CD14-positive monocyte (primary cell): ENCODE measurements at regions not wholly inside any gene's neighbourhood (a gene's known extent, or its start where the extent isn't known, plus 50 kb on each side); places are given as distances from the start of the nearest gene placed in this dataset.

Source experiments
- DNase-seq, 3 donors: peaks; one replicate each; pipeline ENCODE4 v3.0.0-alpha.2; 2011 to 2022
- H2AFZ ChIP-seq: 2 replicates; pipeline ENCODE4 v1.6.0; 2012; ENCODE audit warnings: mild to moderate bottlenecking, low read depth, low read length, inconsistent platforms; ENCODE audit not compliant: insufficient read depth, poor library complexity, severe bottlenecking
- H3K27ac ChIP-seq, 2 donors: 1 replicate in 1 of 2; 2 replicates in 1 of 2; pipeline ENCODE4 v1.5.1; 2012 to 2013; ENCODE audit warnings: low read length in 2 of 2, control low read depth in 1 of 2, inconsistent platforms in 1 of 2, low read depth in 1 of 2, mild to moderate bottlenecking in 1 of 2
- H3K27me3 ChIP-seq, 2 donors: one replicate each; pipeline versions ENCODE4 v1.6.0 to v1.6.1; 2011 to 2013; ENCODE audit warnings: low read length in 2 of 2; ENCODE audit not compliant: control insufficient read depth in 2 of 2, insufficient read depth in 2 of 2
- H3K36me3 ChIP-seq, 2 donors: replicated peaks in 1 of 2; 1 replicate in 1 of 2; 2 replicates in 1 of 2; pipeline versions ENCODE4 v1.5.1 to v1.6.1; 2012 to 2013; ENCODE audit warnings: low read length in 2 of 2, control low read depth in 1 of 2, inconsistent platforms in 1 of 2, mild to moderate bottlenecking in 1 of 2; ENCODE audit not compliant: insufficient read depth in 2 of 2, control insufficient read depth in 1 of 2
- H3K4me1 ChIP-seq, 2 donors: 1 replicate in 1 of 2; 2 replicates in 1 of 2; pipeline versions ENCODE4 v1.5.1 to v1.6.1; 2012 to 2013; ENCODE audit warnings: low read length in 2 of 2, control low read depth in 1 of 2, inconsistent platforms in 1 of 2, mild to moderate bottlenecking in 1 of 2, moderate library complexity in 1 of 2; ENCODE audit not compliant: insufficient read depth in 2 of 2, control insufficient read depth in 1 of 2
- H3K4me2 ChIP-seq: replicated peaks from 2 replicates; pipeline ENCODE3; 2012; ENCODE audit warnings: low read length, moderate library complexity, mild to moderate bottlenecking; ENCODE audit not compliant: poor library complexity, severe bottlenecking; ENCODE audit errors: extremely low read depth
- H3K4me3 ChIP-seq, 3 experiments: fragments of 200-600 bp in 1 of 3; sonication (generic) in 1 of 3; replicated peaks in 1 of 3; 1 replicate in 2 of 3; 2 replicates in 1 of 3; pipeline ENCODE4 v1.5.1; 2011 to 2013; ENCODE audit warnings: low read length in 3 of 3, mild to moderate bottlenecking in 3 of 3, control low read depth in 2 of 3, low read depth in 2 of 3, inconsistent platforms in 1 of 3, moderate library complexity in 1 of 3
- H3K79me2 ChIP-seq: 2 replicates; pipeline ENCODE4 v1.6.0; 2012; ENCODE audit warnings: mild to moderate bottlenecking, control low read depth, inconsistent platforms, low read length, moderate library complexity; ENCODE audit not compliant: insufficient read depth
- H3K9ac ChIP-seq: 2 replicates; pipeline ENCODE4 v1.6.0; 2017; ENCODE audit warnings: low read length, mild to moderate bottlenecking; ENCODE audit not compliant: insufficient read depth, poor library complexity, severe bottlenecking
- H3K9me3 ChIP-seq, 2 donors: replicated peaks in 1 of 2; 1 replicate in 1 of 2; 2 replicates in 1 of 2; pipeline versions ENCODE4 v1.5.1 to v1.6.1; 2012 to 2013; ENCODE audit warnings: low read length in 2 of 2, control low read depth in 1 of 2; ENCODE audit not compliant: control insufficient read depth in 1 of 2, insufficient read depth in 1 of 2
- H4K20me1 ChIP-seq: 2 replicates; pipeline ENCODE4 v1.6.0; 2012; ENCODE audit warnings: mild to moderate bottlenecking, low read length, control low read depth, moderate library complexity; ENCODE audit not compliant: insufficient read depth
- H3K27ac Mint-ChIP-seq, 7 donors: one replicate each; pipeline ENCODE4 v1.8.0; 2020; ENCODE audit warnings: mild to moderate bottlenecking in 7 of 7, mixed read lengths in 7 of 7, moderate library complexity in 6 of 7, inconsistent platforms in 2 of 7
- H3K27me3 Mint-ChIP-seq, 3 donors: one replicate each; pipeline ENCODE4 v1.8.0; 2021 to 2022; ENCODE audit warnings: low read depth in 3 of 3, mild to moderate bottlenecking in 3 of 3, mixed read lengths in 3 of 3, moderate library complexity in 3 of 3, inconsistent platforms in 1 of 3
- H3K36me3 Mint-ChIP-seq, 2 donors: one replicate each; pipeline ENCODE4 v1.8.0; 2020; ENCODE audit warnings: mixed read lengths in 2 of 2, inconsistent platforms in 1 of 2, mild to moderate bottlenecking in 1 of 2
- H3K4me1 Mint-ChIP-seq: one replicate; pipeline ENCODE4 v1.8.0; 2020; ENCODE audit warnings: mild to moderate bottlenecking, mixed read lengths
- H3K4me3 Mint-ChIP-seq, 2 donors: one replicate each; pipeline ENCODE4 v1.8.0; 2020; ENCODE audit warnings: mild to moderate bottlenecking in 2 of 2, mixed read lengths in 2 of 2, moderate library complexity in 1 of 2
- H3K9me3 Mint-ChIP-seq, 7 donors: one replicate each; pipeline ENCODE4 v1.8.0; 2020 to 2022; ENCODE audit warnings: mixed read lengths in 7 of 7, mild to moderate bottlenecking in 6 of 7, moderate library complexity in 6 of 7, inconsistent platforms in 2 of 7
- CTCF ChIP-seq: fragments of 200-600 bp; IDR thresholded peaks from one replicate; pipeline ENCODE4 v1.8.0; 2022; ENCODE audit warnings: antibody characterized with exemption, mild to moderate bottlenecking
- WGBS: methylation state at CpG from one replicate; pipeline ENCODE4 v1.1.5; 2013; ENCODE audit warnings: missing lambda C conversion rate; ENCODE audit not compliant: insufficient coverage; 5-methylcytosine and 5-hydroxymethylcytosine counted together
- intact Hi-C, 2 donors: fragments of 100-400 bp; cut with micrococcal nuclease; formaldehyde crosslinking; loops; one replicate each; pipeline versions ENCODE4 v1.15.0 to v1.15.1; 2023

DNA sequence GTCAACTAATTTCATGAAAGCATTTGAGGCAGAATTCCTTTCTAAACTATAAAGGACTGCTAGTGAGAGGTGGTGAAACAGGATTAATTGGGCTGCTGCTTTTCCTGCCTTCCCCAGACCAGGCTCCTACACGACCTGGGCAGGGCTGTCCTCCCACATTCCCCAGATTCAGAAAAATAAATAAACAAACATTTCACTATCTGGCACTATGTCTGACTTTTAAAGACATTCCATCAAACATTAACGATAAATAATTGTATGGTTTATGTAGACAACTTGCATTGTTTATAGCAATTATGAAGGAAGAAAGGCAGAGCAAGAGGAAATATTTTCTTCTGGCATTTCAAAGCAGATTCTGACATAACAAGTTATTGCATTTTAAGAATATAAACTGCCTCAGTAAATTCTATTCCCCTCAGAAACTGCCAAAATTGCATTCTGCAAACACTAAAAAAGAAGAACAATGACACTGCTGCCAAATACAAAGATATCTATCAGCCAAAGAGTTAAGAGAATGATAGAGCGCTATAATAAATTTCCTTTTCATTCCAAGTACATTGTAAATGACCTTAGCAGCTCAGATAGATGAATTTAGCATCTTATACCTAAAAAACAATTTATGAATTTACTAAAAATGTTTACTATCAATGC is 214.7 kb upstream of the INTU start:
- Mint-ChIP-seq H3K36me3 (no peaks in the 10 kb centered on the region), H3K4me1 (no peaks in the 10 kb centered on the region), H3K4me3 (no peak overlapping the region), H3K27ac (no peak overlapping the region), H3K27me3 (peaks cover 0 to 4% (median 3%) of the 10 kb centered on the region in 3 donors), H3K9me3 (peaks cover 0 to 2% (median 0%) of the 10 kb centered on the region in 7 donors)
- no peak overlapping the region for H3K9ac ChIP-seq
- DNase-seq, result no peak
- TF ChIP-seq CTCF, result no peak
- H3K36me3 ChIP-seq, result no peaks in the 10 kb centered on the region
- no peaks in the 10 kb centered on the region for H3K27me3 ChIP-seq
- no peak overlapping the region for H3K4me3 ChIP-seq
- no peaks in the 10 kb centered on the region for H3K9me3 ChIP-seq
- H3K27ac ChIP-seq, result no peak overlapping the region
- no peaks in the 10 kb centered on the region for H3K4me1 ChIP-seq
- no CpG with 5 or more reads among the region's 3 CpGs for WGBS
- intact Hi-C loops, result no loop called here
- H3K79me2 ChIP-seq, result no peaks in the 10 kb centered on the region
- no peak overlapping the region for H3K4me2 ChIP-seq
- no peak overlapping the region for H2AFZ ChIP-seq
- H4K20me1 ChIP-seq, result no peaks in the 10 kb centered on the region

- TF ChIP-seq CTCF, result no peak
- no peak overlapping the region for H2AFZ ChIP-seq
- H3K36me3 Mint-ChIP-seq, result no peaks in the 10 kb centered on the region
- no peaks in the 10 kb centered on the region for H3K9me3 ChIP-seq
- H3K4me3 ChIP-seq, result no peak overlapping the region
- no peaks in the 10 kb centered on the region for H3K4me1 ChIP-seq
- no peak overlapping the region for H3K4me3 Mint-ChIP-seq
- DNase-seq, result no peak
- no peaks in the 10 kb centered on the region for H3K4me1 Mint-ChIP-seq
- no peaks in the 10 kb centered on the region for H3K27me3 ChIP-seq
- H3K36me3 ChIP-seq, result no peaks in the 10 kb centered on the region
- intact Hi-C loops, result no loop called here
- no peak overlapping the region for H3K27ac ChIP-seq
- H3K27ac Mint-ChIP-seq, result no peak overlapping the region
- no peaks in the 10 kb centered on the region for H4K20me1 ChIP-seq
- H3K9me3 Mint-ChIP-seq, result peaks cover 0 to 2% (median 0%) of the 10 kb centered on the region in 7 donors
- peaks cover 0 to 5% (median 3%) of the 10 kb centered on the region in 3 donors for H3K27me3 Mint-ChIP-seq
- H3K9ac ChIP-seq, result no peak overlapping the region
- H3K4me2 ChIP-seq, result no peak overlapping the region
- no peaks in the 10 kb centered on the region for H3K79me2 ChIP-seq
- no CpG with 5 or more reads among the region's 1 CpG for WGBS
Observed at GRCh38 chr4:127419431-127419830, 213.3 kb upstream of the INTU start.
